Liver (tissue), 3 donors: ENCODE measurements at regions not wholly inside any gene's neighbourhood (a gene's known extent, or its start where the extent isn't known, plus 50 kb on each side); places are given as distances from the start of the nearest gene placed in this dataset.

ENCODE experiments used
- CTCF ChIP-seq: fragments of 150-350 bp; IDR thresholded peaks from 2 replicates; pipeline ENCODE4 v1.5.1; 2017; ENCODE audit warnings: improper control_type of control experiment, low read depth, low read length; ENCODE audit not compliant: missing input control
- EGR1 ChIP-seq, 2 donors: IDR thresholded peaks; 2 replicates each; pipeline ENCODE4 v1.6.1; 2016 to 2018; ENCODE audit warnings: antibody characterized with exemption in 2 of 2, low read depth in 2 of 2
- GABPA ChIP-seq, 2 donors: IDR thresholded peaks in 1 of 2; conservative IDR thresholded peaks in 1 of 2; 2 replicates each; pipeline ENCODE4 v1.6.1; 2016; ENCODE audit warnings: antibody characterized with exemption in 2 of 2, mild to moderate bottlenecking in 1 of 2, moderate library complexity in 1 of 2
- JUND ChIP-seq, 2 donors: IDR thresholded peaks; 2 replicates each; pipeline ENCODE4 v1.6.1; 2016; ENCODE audit warnings: antibody characterized with exemption in 2 of 2
- MAX ChIP-seq: IDR thresholded peaks from 2 replicates; pipeline ENCODE4 v1.6.1; 2016; ENCODE audit warnings: antibody characterized with exemption
- RAD21 ChIP-seq, 2 donors: IDR thresholded peaks; 2 replicates each; pipeline ENCODE4 v1.6.1; 2016; ENCODE audit warnings: antibody characterized with exemption in 2 of 2, mild to moderate bottlenecking in 2 of 2
- SP1 ChIP-seq: IDR thresholded peaks from 2 replicates; pipeline ENCODE4 v1.6.1; 2018; ENCODE audit warnings: antibody characterized with exemption, mild to moderate bottlenecking
- TAF1 ChIP-seq: conservative IDR thresholded peaks from 2 replicates; pipeline ENCODE4 v1.6.1; 2016; ENCODE audit warnings: antibody characterized with exemption, mild to moderate bottlenecking
- donor health status: healthy.
- donor health status: healthy.

DNA sequence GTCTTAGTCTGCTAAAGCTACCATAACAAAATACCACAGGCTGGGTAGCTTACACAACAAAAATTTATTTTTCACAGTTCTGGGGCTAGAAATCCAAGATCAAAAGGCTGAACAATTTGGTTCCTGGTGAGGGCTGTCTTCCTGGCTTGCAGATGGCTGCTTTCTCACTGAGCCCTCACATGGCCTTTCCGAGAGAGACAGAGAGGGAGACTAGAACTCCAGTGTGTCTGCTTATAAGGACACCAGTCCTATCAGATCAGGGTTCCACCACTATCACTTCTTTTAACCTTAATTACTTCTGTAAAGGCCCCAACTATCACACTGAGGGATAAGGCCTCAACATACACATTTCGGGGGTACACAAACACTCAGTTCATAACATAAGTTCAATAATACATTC is 527.4 kb upstream of the VSTM2A start:
- no peak for TF ChIP-seq CTCF
- no peak for TF ChIP-seq SP1
- no peak for TF ChIP-seq GABPA (IDR thresholded peaks at IDR 0.05 in 1 of 2, conservative IDR thresholded peaks at IDR 0.05 in 1 of 2)
- no peak for TF ChIP-seq EGR1 (IDR thresholded peaks at IDR 0.05; ENCODE audit: low read depth in 2 of 2)
- TF ChIP-seq RAD21 (IDR thresholded peaks at IDR 0.05) = no peak
- TF ChIP-seq JUND (IDR thresholded peaks at IDR 0.05) = no peak
- TF ChIP-seq MAX = no peak
- TF ChIP-seq TAF1 = no peak
